H1 (cell line): ENCODE measurements at regions not wholly inside any gene's neighbourhood (a gene's known extent, or its start where the extent isn't known, plus 50 kb on each side); places are given as distances from the start of the nearest gene placed in this dataset.

Source experiments
- ATF3 ChIP-seq: IDR thresholded peaks from 2 replicates; pipeline ENCODE4 v1.6.1; 2011; ENCODE audit warnings: low read depth, mild to moderate bottlenecking, low read length; ENCODE audit not compliant: insufficient read depth
- BACH1 ChIP-seq: IDR thresholded peaks from 2 replicates; pipeline ENCODE4 v1.6.1; 2012; ENCODE audit warnings: low read length, improper control_type of control experiment
- CEBPB ChIP-seq: IDR thresholded peaks from 2 replicates; pipeline ENCODE4 v1.6.1; 2012; ENCODE audit warnings: low read depth, low read length
- EP300 ChIP-seq, 2 experiments: IDR thresholded peaks; 1 replicate in 1 of 2; 2 replicates in 1 of 2; pipeline ENCODE4 v1.6.1; 2011 to 2012; ENCODE audit warnings: low read depth in 2 of 2, low read length in 2 of 2, mild to moderate bottlenecking in 2 of 2, borderline replicate concordance in 1 of 2, inconsistent platforms in 1 of 2, moderate library complexity in 1 of 2
- HDAC6 ChIP-seq: IDR thresholded peaks from one replicate; pipeline ENCODE4 v1.7.1; 2012; ENCODE audit warnings: low read depth, mild to moderate bottlenecking, inconsistent platforms, low read length, moderate library complexity
- TF ChIP-seq, protein P1 (sequence below), 3 experiments: IDR thresholded peaks; 1 replicate in 2 of 3; 2 replicates in 1 of 3; pipeline versions ENCODE4 v1.5.1 to v1.6.1; 2011; ENCODE audit warnings: low read length in 3 of 3, mild to moderate bottlenecking in 3 of 3, inconsistent platforms in 2 of 3, low read depth in 1 of 3, moderate library complexity in 1 of 3; ENCODE audit not compliant: insufficient read depth in 1 of 3; ENCODE audit errors: control extremely low read depth in 1 of 3

DNA sequence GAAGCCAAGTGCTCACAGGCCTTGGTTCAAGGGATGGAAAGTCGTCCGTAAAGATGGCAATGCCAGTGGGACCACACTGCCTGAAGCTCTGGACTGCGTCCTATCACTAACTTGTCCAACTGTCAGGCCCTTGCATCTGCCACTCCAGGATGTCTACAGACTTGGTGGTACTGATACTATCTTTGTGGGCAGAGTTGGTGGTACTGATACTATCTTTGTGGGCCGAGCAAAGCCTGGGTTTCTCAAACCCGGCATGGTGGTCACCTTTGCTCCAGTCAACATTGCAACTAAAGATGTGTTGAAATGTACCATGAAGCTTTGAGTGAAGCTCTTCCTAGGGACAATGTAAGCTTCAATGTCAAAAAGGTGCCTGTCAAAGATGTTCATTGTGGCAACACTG, 128.4 kb upstream of the SEL1L start:
- TF ChIP-seq, protein P1, sequence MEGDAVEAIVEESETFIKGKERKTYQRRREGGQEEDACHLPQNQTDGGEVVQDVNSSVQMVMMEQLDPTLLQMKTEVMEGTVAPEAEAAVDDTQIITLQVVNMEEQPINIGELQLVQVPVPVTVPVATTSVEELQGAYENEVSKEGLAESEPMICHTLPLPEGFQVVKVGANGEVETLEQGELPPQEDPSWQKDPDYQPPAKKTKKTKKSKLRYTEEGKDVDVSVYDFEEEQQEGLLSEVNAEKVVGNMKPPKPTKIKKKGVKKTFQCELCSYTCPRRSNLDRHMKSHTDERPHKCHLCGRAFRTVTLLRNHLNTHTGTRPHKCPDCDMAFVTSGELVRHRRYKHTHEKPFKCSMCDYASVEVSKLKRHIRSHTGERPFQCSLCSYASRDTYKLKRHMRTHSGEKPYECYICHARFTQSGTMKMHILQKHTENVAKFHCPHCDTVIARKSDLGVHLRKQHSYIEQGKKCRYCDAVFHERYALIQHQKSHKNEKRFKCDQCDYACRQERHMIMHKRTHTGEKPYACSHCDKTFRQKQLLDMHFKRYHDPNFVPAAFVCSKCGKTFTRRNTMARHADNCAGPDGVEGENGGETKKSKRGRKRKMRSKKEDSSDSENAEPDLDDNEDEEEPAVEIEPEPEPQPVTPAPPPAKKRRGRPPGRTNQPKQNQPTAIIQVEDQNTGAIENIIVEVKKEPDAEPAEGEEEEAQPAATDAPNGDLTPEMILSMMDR (IDR thresholded peaks at IDR 0.05; ENCODE audit: control extremely low read depth in 1 of 3, insufficient read depth in 1 of 3, low read depth in 1 of 3, low read length in 3 of 3): no peak
- TF ChIP-seq CEBPB (no peak), EP300 (IDR thresholded peaks at IDR 0.05; ENCODE audit: borderline replicate concordance in 1 of 2, low read depth in 2 of 2, low read length in 2 of 2) (no peak), BACH1 (no peak), ATF3 (no peak), HDAC6 (no peak)
